Keratinocyte (primary cell): ENCODE measurements at regions not wholly inside any gene's neighbourhood (a gene's known extent, or its start where the extent isn't known, plus 50 kb on each side); places are given as distances from the start of the nearest gene placed in this dataset.

Source experiments
- DNase-seq: peaks from one replicate; pipeline ENCODE4 v3.0.0-alpha.2; 2011; ENCODE audit warnings: low read depth, missing footprints, low spot score
- FAIRE-seq: peaks from 2 replicates; lab custom pipeline; 2011; peaks lifted over from hg19 to GRCh38; lab: Jason Lieb, UNC
- H2AFZ ChIP-seq: 2 replicates; pipeline ENCODE4 v1.6.0; 2012; ENCODE audit warnings: low read length, control low read depth, inconsistent platforms; ENCODE audit not compliant: control insufficient read depth
- H3K27ac ChIP-seq: 2 replicates; pipeline ENCODE4 v1.5.1; 2011; ENCODE audit warnings: low read length; ENCODE audit not compliant: control insufficient read depth, insufficient read depth
- H3K27me3 ChIP-seq: 3 replicates; pipeline ENCODE4 v1.6.0; 2011; ENCODE audit warnings: low read length; ENCODE audit not compliant: control insufficient read depth, insufficient read depth; ENCODE audit errors: extremely low read depth
- H3K36me3 ChIP-seq, 2 experiments: 2 replicates in 1 of 2; 3 replicates in 1 of 2; pipeline ENCODE4 v1.5.1; 2011; ENCODE audit warnings: low read length in 2 of 2, mild to moderate bottlenecking in 1 of 2; ENCODE audit not compliant: control insufficient read depth in 2 of 2, insufficient read depth in 2 of 2; ENCODE audit errors: extremely low read depth in 1 of 2
- H3K4me1 ChIP-seq: 3 replicates; pipeline ENCODE4 v1.5.1; 2011; ENCODE audit warnings: low read length; ENCODE audit not compliant: control insufficient read depth, insufficient read depth; ENCODE audit errors: extremely low read depth
- H3K4me2 ChIP-seq: 3 replicates; pipeline ENCODE4 v1.6.0; 2011; ENCODE audit warnings: low read depth, low read length; ENCODE audit not compliant: control insufficient read depth, insufficient read depth; ENCODE audit errors: extremely low read depth
- H3K4me3 ChIP-seq, 3 experiments: fragments of 200-600 bp in 1 of 3; sonication (generic) in 1 of 3; 2 replicates in 2 of 3; 3 replicates in 1 of 3; pipeline ENCODE4 v1.5.1; 2011 to 2016; ENCODE audit warnings: low read length in 3 of 3, mild to moderate bottlenecking in 3 of 3, control low read depth in 2 of 3, inconsistent platforms in 1 of 3, low read depth in 1 of 3, mixed read lengths in 1 of 3, mixed run types in 1 of 3, moderate library complexity in 1 of 3; ENCODE audit not compliant: control insufficient read depth in 2 of 3, insufficient read depth in 2 of 3; ENCODE audit errors: extremely low read depth in 1 of 3
- H3K79me2 ChIP-seq: 2 replicates; pipeline ENCODE4 v1.6.0; 2012; ENCODE audit warnings: low read length; ENCODE audit not compliant: control insufficient read depth, insufficient read depth
- H3K9ac ChIP-seq: 3 replicates; pipeline ENCODE4 v1.6.0; 2011; ENCODE audit warnings: low read length; ENCODE audit not compliant: control insufficient read depth, insufficient read depth; ENCODE audit errors: extremely low read depth
- H3K9me1 ChIP-seq: 3 replicates; pipeline ENCODE4 v1.6.0; 2011; ENCODE audit warnings: low read length; ENCODE audit not compliant: control insufficient read depth, insufficient read depth; ENCODE audit errors: extremely low read depth
- H3K9me3 ChIP-seq: 2 replicates; pipeline ENCODE4 v1.5.1; 2012; ENCODE audit warnings: low read depth, low read length; ENCODE audit not compliant: control insufficient read depth
- H4K20me1 ChIP-seq: 3 replicates; pipeline ENCODE4 v1.6.0; 2011; ENCODE audit warnings: low read length; ENCODE audit not compliant: control insufficient read depth, insufficient read depth; ENCODE audit errors: extremely low read depth
- CTCF ChIP-seq, 3 experiments: IDR thresholded peaks in 1 of 3; conservative IDR thresholded peaks in 1 of 3; optimal IDR thresholded peaks in 1 of 3; 2 replicates in 2 of 3; 3 replicates in 1 of 3; pipeline versions ENCODE3 to v1.5.1; 2011; ENCODE audit warnings: low read length in 3 of 3, mild to moderate bottlenecking in 3 of 3, moderate library complexity in 2 of 3, control low read depth in 1 of 3, inconsistent platforms in 1 of 3; ENCODE audit not compliant: insufficient read depth in 2 of 3; ENCODE audit errors: extremely low read depth in 1 of 3
- EZH2 ChIP-seq: IDR thresholded peaks from one replicate; pipeline ENCODE4 v1.6.1; 2012; ENCODE audit warnings: inconsistent platforms, mild to moderate bottlenecking, low read length, moderate library complexity
- dilution Hi-C: fragments of 300-500 bp; cut with MboI; formaldehyde crosslinking; loops from one replicate; pipeline ENCODE4 v1.7.0; 2020; ENCODE audit warnings: low sequenced_read_pairs; ENCODE audit not compliant: extremely low pct_ligation_motif_present

GRCh38 chr20:30602424-30602823 lies 655.0 kb upstream of the DEFB115 start:
- H2AFZ ChIP-seq, result no peak overlapping the region
- H3K9me1 ChIP-seq, result no peaks in the 10 kb centered on the region
- dilution Hi-C loops, result no loop called here
- H3K9ac ChIP-seq, result no peak overlapping the region
- no peak overlapping the region for H3K4me2 ChIP-seq
- H3K79me2 ChIP-seq, result no peaks in the 10 kb centered on the region
- H3K9me3 ChIP-seq, result peaks cover 4% of the 10 kb centered on the region
- no peak for TF ChIP-seq EZH2
- no peak for TF ChIP-seq CTCF (optimal IDR thresholded peaks at IDR 0.05 in 1 of 3, IDR thresholded peaks at IDR 0.05 in 1 of 3, conservative IDR thresholded peaks at IDR 0.05 in 1 of 3; ENCODE audit: extremely low read depth in 1 of 3, insufficient read depth in 2 of 3, low read length in 3 of 3)
- no peak overlapping the region for H3K4me3 ChIP-seq
- no peak overlapping the region for H3K27ac ChIP-seq
- H4K20me1 ChIP-seq, result no peaks in the 10 kb centered on the region
- FAIRE-seq (no peak), DNase-seq (no peak)
- no peaks in the 10 kb centered on the region for H3K36me3 ChIP-seq
- H3K4me1 ChIP-seq, result no peaks in the 10 kb centered on the region
- no peaks in the 10 kb centered on the region for H3K27me3 ChIP-seq

GRCh38 chr20:30606990-30607389 lies 650.5 kb upstream of the DEFB115 start:
- H3K4me3 ChIP-seq, result no peak overlapping the region
- no peaks in the 10 kb centered on the region for H3K9me1 ChIP-seq
- no peaks in the 10 kb centered on the region for H3K79me2 ChIP-seq
- H2AFZ ChIP-seq, result no peak overlapping the region
- no peaks in the 10 kb centered on the region for H4K20me1 ChIP-seq
- peaks cover 6% of the 10 kb centered on the region for H3K9me3 ChIP-seq
- H3K36me3 ChIP-seq, result no peaks in the 10 kb centered on the region
- no peak overlapping the region for H3K4me2 ChIP-seq
- FAIRE-seq, result no peak
- TF ChIP-seq CTCF (optimal IDR thresholded peaks at IDR 0.05 in 1 of 3, IDR thresholded peaks at IDR 0.05 in 1 of 3, conservative IDR thresholded peaks at IDR 0.05 in 1 of 3; ENCODE audit: extremely low read depth in 1 of 3, insufficient read depth in 2 of 3, low read length in 3 of 3) (no peak), EZH2 (no peak)
- dilution Hi-C loops, result no loop called here
- H3K4me1 ChIP-seq, result no peaks in the 10 kb centered on the region
- no peaks in the 10 kb centered on the region for H3K27me3 ChIP-seq
- no peak overlapping the region for H3K27ac ChIP-seq
- no peak for DNase-seq
- H3K9ac ChIP-seq, result no peak overlapping the region
